DMS79 treated with DMSO at 0.1 percent for 48 hours (cell line): ENCODE measurements at regions not wholly inside any gene's neighbourhood (a gene's known extent, or its start where the extent isn't known, plus 50 kb on each side); places are given as distances from the start of the nearest gene placed in this dataset.

Experiments
- DNase-seq: peaks from one replicate; lab custom pipeline; 2025; lab: John Stamatoyannopoulos, UW

GRCh38 chr20:10990625-10991382 is 317.0 kb upstream of the JAG1 start:
- DNase-seq, result no peak

DNA sequence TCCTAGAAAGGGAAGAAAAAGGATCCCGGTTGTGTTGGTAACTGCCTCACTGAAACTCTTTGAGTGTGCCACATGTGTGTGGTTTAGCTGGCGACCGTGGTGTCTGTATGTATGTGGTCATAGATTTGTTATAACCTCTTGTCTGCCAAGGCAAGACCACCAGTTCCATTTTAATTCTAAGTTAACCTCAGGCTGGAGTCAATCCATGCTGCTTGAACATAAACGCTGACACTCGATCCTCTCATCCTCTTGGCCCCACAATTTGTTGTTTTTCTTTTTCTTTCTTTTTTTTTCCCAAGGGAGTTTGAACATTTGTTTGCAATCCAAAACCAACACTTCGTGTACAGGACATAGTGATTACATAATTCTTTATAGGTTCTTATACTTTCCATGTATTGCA is 318.9 kb upstream of the JAG1 start:
- no peak for DNase-seq

DNA sequence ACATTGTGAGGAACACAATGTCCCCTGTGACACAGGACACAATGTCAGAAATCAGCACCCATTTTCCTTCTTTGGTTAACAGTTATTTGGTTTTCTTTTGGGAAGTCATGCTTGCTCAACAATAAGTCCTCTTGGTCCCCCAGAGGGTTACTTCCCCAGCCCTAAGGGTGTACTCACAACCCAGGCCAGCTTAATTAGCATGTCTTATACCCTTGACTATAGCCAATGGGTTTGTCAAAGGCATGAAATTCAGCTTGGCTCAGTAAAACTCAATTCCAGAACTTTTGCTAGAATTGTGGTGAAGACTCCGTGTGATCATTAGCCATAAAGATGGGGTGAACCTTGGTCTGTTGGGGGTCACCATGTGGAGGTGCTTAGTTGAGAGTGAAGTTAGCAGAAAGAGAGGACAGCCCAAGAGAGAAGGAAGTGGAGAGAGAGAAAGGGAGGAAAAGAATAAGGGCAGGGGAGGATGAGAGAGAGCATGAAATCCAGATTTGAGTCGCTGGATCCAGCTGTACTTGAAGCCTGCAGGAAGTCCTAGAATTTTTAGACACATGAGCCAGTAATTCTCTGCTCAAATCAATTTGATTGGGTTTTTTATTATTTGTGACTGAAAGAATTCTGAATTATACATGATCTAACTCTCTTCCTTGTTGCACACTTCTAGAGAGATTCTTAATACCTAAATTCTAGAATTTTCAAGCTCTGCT is 321.3 kb upstream of the JAG1 start:
- no peak for DNase-seq

GRCh38 chr20:10998476-10998875 is 324.7 kb upstream of the JAG1 start:
- no peak for DNase-seq

DNA sequence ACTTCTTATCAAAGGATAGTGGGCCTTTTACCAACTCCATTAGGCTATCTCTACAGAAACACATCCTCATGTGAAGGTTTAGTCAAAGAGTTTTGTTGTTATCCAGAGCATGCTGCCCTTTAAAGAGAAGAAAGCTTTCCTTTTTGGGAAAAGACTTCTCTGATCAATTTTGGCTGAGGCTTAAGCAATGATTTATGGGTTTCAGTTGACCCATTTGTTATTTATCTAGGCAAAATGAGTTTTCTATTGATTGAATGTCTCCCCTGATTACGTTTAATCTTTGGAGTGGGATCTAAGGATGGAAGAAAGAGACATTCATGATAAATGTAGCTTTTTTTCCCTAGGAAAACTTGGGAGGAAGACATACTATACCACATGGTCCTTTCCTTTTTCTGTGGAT is 326.6 kb upstream of the JAG1 start:
- no peak for DNase-seq

GRCh38 chr20:11001302-11001701 is 327.5 kb upstream of the JAG1 start:
- DNase-seq, result no peak

GRCh38 chr20:11001764-11002540 is 328.2 kb upstream of the JAG1 start:
- DNase-seq, result no peak

DNA sequence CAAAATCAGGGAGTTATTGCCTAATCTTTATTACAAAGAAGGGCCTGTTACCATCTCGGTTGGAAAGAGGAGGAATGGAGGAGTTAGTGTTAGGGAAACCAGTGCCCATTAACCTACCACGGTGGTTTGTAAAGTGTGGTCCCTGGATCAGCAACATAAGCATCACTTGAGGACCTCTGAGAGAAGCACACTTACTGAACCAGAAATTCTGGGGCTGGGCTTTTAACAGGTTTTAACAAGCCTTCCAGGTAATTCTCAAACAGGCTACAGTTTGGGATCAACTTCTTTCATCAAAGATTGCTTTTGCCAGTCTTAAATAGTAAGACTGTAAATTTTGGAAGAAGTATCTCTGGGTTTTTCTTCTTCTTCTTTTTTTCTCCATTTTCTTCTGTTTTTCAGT is 329.5 kb upstream of the JAG1 start:
- no peak for DNase-seq

DNA sequence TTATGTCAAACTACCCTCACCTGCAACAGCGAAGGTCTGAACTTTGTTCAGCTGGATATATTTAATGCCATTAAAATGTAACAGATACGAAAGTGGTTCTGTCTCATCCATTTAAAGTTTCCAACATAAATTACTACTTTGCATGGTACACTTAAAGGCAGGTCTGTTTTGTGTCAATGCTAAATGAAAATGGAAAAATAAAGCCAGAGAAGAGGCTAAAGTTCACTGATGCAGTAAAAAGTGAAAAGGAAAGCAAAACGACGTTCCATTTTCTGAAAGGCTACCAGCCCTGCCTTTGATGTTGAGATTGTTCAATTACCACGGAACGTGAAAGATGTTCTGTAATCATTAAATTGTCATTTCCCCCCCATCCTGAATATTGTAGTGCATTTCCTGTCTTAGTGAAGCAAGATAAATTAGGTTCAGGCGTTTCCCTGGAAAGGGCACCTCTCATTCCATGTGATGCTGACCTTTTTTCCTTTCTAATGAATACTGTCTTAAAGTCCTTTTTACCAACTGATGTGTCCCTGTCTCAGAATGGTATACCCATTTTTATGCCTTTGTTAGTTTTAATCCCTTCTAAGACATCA is 334.7 kb upstream of the JAG1 start:
- no peak for DNase-seq

GRCh38 chr20:11011653-11012052 is 337.9 kb upstream of the JAG1 start:
- DNase-seq, result no peak

- DNase-seq, result no peak
Measured at GRCh38 chr20:11012975-11013374, 339.2 kb upstream of the JAG1 start.

DNA sequence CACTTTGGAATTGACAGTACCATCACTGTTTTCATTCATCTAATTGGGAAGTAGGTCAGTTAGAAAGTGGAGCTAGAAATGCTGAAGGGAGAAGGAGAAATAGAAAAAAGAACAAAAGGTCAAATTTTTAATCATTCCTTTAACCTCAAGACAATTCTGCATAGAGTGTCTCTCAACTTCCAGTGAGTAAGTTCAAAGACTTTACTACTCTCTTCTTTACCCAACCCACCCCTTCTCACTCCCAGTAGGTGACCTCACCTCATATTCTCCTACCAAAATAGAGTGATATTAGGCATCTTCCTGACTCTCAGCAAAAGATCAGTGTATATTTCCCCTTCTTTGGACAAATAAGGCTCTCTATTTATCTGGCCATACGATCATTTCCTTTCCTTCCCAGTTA is 340.0 kb upstream of the JAG1 start:
- no peak for DNase-seq

GRCh38 chr20:11015440-11015839 is 341.6 kb upstream of the JAG1 start:
- DNase-seq, result no peak

GRCh38 chr20:11017446-11017845 is 343.6 kb upstream of the JAG1 start:
- DNase-seq, result no peak

- no peak for DNase-seq
Measured at GRCh38 chr20:11018668-11019170, 344.9 kb upstream of the JAG1 start.

DNA sequence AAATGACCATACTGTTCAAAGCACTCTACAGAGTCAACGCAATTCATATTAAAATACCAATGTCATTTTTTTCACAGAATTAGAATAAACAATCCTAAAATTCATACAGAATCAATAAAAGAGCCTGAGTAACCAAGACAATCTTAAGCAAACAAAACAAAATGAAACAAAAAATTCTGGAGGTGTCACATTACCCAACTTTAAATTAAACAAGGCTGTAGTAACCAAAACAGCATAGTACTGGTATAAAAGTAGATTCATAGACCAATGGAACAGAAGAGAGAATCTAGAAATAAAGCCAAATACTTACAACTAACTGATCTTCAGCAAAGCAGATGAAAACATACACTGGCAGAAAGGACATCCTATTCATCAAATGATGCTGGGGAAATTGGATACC is 346.9 kb upstream of the JAG1 start:
- DNase-seq, result no peak

DNA sequence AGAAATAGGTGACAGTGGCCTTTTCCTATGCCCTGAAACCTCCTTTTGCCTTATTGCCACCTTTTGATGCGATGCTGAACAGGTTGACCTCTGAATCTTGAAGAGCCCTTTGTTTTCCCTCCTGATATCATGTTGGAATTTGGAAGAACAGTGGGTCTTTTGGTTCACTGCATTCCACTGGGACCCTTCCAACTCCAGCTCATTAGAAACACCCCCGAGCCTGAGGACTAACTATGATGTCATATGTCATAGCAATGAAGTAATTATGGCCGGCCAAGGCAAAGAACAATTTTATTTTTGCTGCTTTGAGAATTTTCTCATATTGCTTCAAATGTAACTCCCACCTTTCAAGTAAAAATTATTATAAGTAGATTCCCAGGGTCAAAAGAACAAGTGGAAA is 353.4 kb upstream of the JAG1 start:
- DNase-seq, result no peak

DNA sequence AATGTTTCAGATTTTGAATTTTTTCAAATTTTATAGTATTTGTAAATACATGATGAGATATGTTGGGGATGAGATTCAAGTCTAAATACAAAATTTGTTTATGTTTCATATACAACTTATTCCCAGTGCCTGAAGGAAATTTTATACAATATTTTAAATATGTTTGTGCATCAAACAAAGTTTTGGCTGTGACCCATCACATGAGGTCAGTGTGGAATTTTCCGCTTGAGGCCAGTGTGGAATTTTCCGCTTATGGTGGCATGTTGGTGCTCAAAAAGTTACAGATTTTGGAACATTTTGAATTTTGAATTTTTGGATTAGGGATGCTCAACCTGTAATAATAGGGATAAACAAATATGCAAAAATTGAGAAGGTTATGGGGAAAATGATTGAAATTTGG is 356.6 kb upstream of the JAG1 start:
- DNase-seq, result no peak

DNA sequence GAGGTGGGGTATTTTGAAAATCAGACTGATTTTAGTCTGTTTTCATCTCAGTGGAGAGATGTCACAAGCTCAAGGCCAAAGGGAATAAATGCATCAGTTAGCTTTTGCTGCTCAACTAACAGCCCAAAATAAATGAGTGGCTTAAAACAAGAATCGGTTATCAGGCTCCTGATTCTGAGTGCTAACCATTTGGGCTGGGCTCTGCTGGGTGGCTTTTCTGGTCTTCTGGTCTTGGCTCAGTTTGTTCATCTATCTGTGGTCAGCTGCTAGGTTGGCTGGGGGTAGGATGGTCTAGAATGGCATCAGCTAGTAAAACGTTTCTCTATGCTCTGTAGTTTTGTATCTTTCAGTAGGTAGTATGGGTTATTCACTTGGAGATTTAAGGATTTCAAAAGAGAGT is 357.5 kb upstream of the JAG1 start:
- DNase-seq, result no peak

DNA sequence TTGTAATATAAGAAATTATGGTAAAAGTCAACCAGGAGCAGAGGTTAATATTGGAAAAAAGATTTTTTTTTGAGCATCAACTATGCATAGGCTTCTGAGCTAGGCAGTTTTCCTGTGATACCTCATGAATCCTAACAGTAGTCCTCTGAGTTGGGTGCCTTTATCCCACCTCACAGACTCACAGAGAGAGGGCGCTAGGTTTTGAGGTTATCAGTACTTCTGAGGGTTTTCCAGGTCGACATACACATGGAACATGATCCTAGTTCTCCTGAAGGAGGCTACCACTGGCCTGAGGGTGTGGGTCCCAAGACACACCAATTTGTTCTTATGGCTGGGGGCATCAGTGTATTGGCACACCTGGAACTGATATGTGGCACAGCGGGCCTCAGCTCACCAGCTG is 358.8 kb upstream of the JAG1 start:
- DNase-seq, result no peak

DNA sequence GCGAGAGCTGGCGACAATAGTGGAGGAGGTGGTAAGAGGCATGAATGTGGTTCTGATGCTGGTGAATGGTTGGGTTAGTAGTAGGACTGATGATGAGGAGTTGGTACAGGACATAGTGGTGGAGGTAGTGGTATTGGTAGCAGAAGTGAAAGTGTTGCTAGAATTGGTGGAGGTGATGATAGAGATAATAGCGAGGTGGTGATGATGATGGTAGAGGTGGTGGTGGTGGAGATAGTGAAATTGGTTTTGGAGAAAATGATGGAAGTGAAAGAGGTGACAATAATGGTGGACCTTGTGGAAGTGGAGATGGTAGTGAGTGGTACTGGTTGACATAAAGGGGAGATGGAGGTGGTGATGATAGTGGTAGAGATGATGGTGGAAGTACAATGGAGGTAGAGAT is 360.2 kb upstream of the JAG1 start:
- DNase-seq, result no peak

DNA sequence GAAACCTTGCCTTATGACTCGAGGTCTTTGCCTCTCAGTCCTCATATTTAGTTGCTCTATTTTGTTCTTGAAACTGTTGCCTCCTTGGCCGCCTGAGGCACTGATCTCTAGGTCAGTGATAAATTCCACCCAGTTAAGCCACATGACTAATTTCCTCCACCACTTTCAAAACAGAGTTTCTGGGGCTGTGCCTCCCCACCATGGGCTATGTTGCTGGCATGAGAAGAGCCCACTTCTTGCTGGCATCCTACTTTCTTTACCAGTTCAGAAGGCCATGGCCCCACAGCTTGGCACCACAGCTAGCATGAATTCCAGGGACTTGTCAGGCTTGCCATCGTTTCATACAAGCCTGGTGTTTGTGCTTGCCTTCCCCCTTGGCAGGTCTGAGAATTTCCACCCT is 361.4 kb upstream of the JAG1 start:
- DNase-seq, result no peak

- DNase-seq, result no peak
Measured at GRCh38 chr20:11041396-11041795, 367.6 kb upstream of the JAG1 start.
